HepG2 (cell line): ENCODE measurements at regions not wholly inside any gene's neighbourhood (a gene's known extent, or its start where the extent isn't known, plus 50 kb on each side); places are given as distances from the start of the nearest gene placed in this dataset.

Experiments
- CTCF ChIP-seq: sonication (generic); formaldehyde crosslinking; IDR thresholded peaks from 2 replicates; pipeline ENCODE4 v1.5.0; 2020; ENCODE audit warnings: mild to moderate bottlenecking, missing genetic modification reagents, moderate library complexity
- NFYC ChIP-seq: IDR thresholded peaks from 2 replicates; pipeline ENCODE4 v1.6.1; 2016; ENCODE audit warnings: missing genetic modification reagents, missing compliant biosample characterization
- RBFOX2 ChIP-seq: fragments of 200-400 bp; formaldehyde crosslinking; IDR thresholded peaks from 2 replicates; pipeline ENCODE4 v1.6.1; 2017; ENCODE audit warnings: low read depth, mild to moderate bottlenecking, low read length
- RFX5 ChIP-seq: IDR thresholded peaks from 2 replicates; pipeline ENCODE4 v1.6.1; 2011; ENCODE audit warnings: low read depth, low read length, improper control_type of control experiment
- SALL2 ChIP-seq: sonication (generic); formaldehyde crosslinking; IDR thresholded peaks from 2 replicates; pipeline ENCODE4 v1.8.1; 2023; ENCODE audit warnings: mild to moderate bottlenecking, missing genetic modification reagents, inconsistent platforms
- SUZ12 ChIP-seq: fragments of 150-350 bp; IDR thresholded peaks from 2 replicates; pipeline ENCODE4 v1.6.1; 2014; ENCODE audit warnings: low read depth, low read length
- TFAP4 ChIP-seq: sonication (generic); IDR thresholded peaks from 2 replicates; pipeline ENCODE4 v1.6.1; 2016; ENCODE audit warnings: low read depth, borderline replicate concordance
- ZNF274 ChIP-seq: sonication (generic); formaldehyde crosslinking; IDR thresholded peaks from 2 replicates; pipeline ENCODE4 v1.5.1; 2020; ENCODE audit warnings: mild to moderate bottlenecking, missing genetic modification reagents
- ZNF367 ChIP-seq: sonication (generic); formaldehyde crosslinking; IDR thresholded peaks from 2 replicates; pipeline ENCODE4 v1.4.0; 2020; ENCODE audit warnings: missing genetic modification reagents, borderline replicate concordance
- ZNF687 ChIP-seq: sonication (generic); formaldehyde crosslinking; IDR thresholded peaks from 2 replicates; pipeline ENCODE4 v1.5.1; 2020; ENCODE audit warnings: mild to moderate bottlenecking, missing genetic modification reagents, moderate library complexity
- ZNF737 ChIP-seq: sonication (generic); formaldehyde crosslinking; IDR thresholded peaks from 2 replicates; pipeline ENCODE4 v1.5.0; 2020; ENCODE audit warnings: missing genetic modification reagents, mild to moderate bottlenecking, borderline replicate concordance

GRCh38 chr5:6043491-6044310 lies 334.6 kb downstream of the MED10 start:
- TF ChIP-seq ZNF274 (CRISPR knock-in tag), result no peak
- no peak for TF ChIP-seq SALL2
- TF ChIP-seq ZNF687 (CRISPR knock-in tag), result no peak
- TF ChIP-seq ZNF737 (CRISPR knock-in tag), result no peak
- TF ChIP-seq CTCF (CRISPR knock-in tag), result no peak
- TF ChIP-seq RBFOX2, result no peak
- TF ChIP-seq TFAP4, result no peak
- no peak for TF ChIP-seq RFX5
- no peak for TF ChIP-seq NFYC
- no peak for TF ChIP-seq SUZ12
- no peak for TF ChIP-seq ZNF367 (CRISPR knock-in tag)
